CD4-positive, alpha-beta T cell treated with Interleukin-4 for 4 hours (primary cell): ENCODE measurements at regions not wholly inside any gene's neighbourhood (a gene's known extent, or its start where the extent isn't known, plus 50 kb on each side); places are given as distances from the start of the nearest gene placed in this dataset.
A peak's percentile ranks its signal among the peaks of the same experiment; 100 is the strongest.
"Not testable (repeated sequence)": the region's sequence is repeated elsewhere in the genome, so short reads cannot be mapped to it uniquely, and the experiment has no call there.

Experiments
- DNase-seq: peaks from one replicate; pipeline ENCODE4 v3.0.0-alpha.2; 2020

- no peak for DNase-seq
Observed at GRCh38 chr6:154638369-154638768, 94.8 kb upstream of the SCAF8 start.

- not testable (repeated sequence) for DNase-seq
Observed at GRCh38 chr6:154639196-154639595, 94.0 kb upstream of the SCAF8 start.

GRCh38 chr6:154648188-154648887 is 84.9 kb upstream of the SCAF8 start:
- no peak for DNase-seq

- no peak for DNase-seq
Observed at GRCh38 chr6:154648888-154649205, 84.4 kb upstream of the SCAF8 start.

GRCh38 chr6:154649721-154650120 is 83.5 kb upstream of the SCAF8 start:
- DNase-seq: no peak

- DNase-seq: no peak
Observed at GRCh38 chr6:154650351-154650750, 82.9 kb upstream of the SCAF8 start.

GRCh38 chr6:154651656-154652055 is 81.6 kb upstream of the SCAF8 start:
- DNase-seq: no peak

GRCh38 chr6:154653385-154653784 is 79.8 kb upstream of the SCAF8 start:
- DNase-seq: no peak

- no peak for DNase-seq
Observed at GRCh38 chr6:154653853-154654252, 79.4 kb upstream of the SCAF8 start.

- DNase-seq: no peak
Observed at GRCh38 chr6:154656660-154657059, 76.6 kb upstream of the SCAF8 start.

- DNase-seq: no peak
Observed at GRCh38 chr6:154661768-154662167, 71.4 kb upstream of the SCAF8 start.

- no peak for DNase-seq
Observed at GRCh38 chr6:154664287-154664686, 68.9 kb upstream of the SCAF8 start.

- no peak for DNase-seq
Observed at GRCh38 chr6:154668156-154668555, 65.1 kb upstream of the SCAF8 start.

GRCh38 chr6:154672086-154672485 is 61.1 kb upstream of the SCAF8 start:
- DNase-seq: no peak

GRCh38 chr6:154673919-154674318 is 59.3 kb upstream of the SCAF8 start:
- DNase-seq: no peak

GRCh38 chr6:154675602-154676088 is 57.6 kb upstream of the SCAF8 start:
- peak; percentile 92 for DNase-seq

GRCh38 chr6:154682633-154683125 is 50.5 kb upstream of the SCAF8 start:
- DNase-seq: no peak
